Stomach (tissue), 4 donors: ENCODE measurements at regions not wholly inside any gene's neighbourhood (a gene's known extent, or its start where the extent isn't known, plus 50 kb on each side); places are given as distances from the start of the nearest gene placed in this dataset.

Experiments used
- EP300 ChIP-seq: sonication (generic); formaldehyde crosslinking; IDR thresholded peaks from one replicate; pipeline ENCODE4 v1.6.1; 2017; ENCODE audit warnings: antibody characterized with exemption
- POLR2A ChIP-seq, 4 donors: fragments of 450-650 bp; IDR thresholded peaks; one replicate each; pipeline ENCODE4 v1.6.1; 2016; ENCODE audit warnings: antibody characterized with exemption in 4 of 4, control low read depth in 2 of 4, mild to moderate bottlenecking in 1 of 4, moderate library complexity in 1 of 4
- POLR2AphosphoS5 ChIP-seq, 3 donors: sonication (generic); formaldehyde crosslinking; IDR thresholded peaks; one replicate each; pipeline ENCODE4 v1.6.1; 2016; ENCODE audit warnings: antibody characterized with exemption in 3 of 3
- TF ChIP-seq, protein P1 (sequence below), 7 experiments: fragments of 450-650 bp in 4 of 7; fragments of 200-600 bp in 3 of 7; sonication (generic) in 3 of 7; IDR thresholded peaks; one replicate each; pipeline ENCODE4 v1.5.1; 2016 to 2019; ENCODE audit warnings: antibody characterized with exemption in 7 of 7, control low read depth in 2 of 7, mild to moderate bottlenecking in 1 of 7

GRCh38 chr6:11919771-11920440, 92.2 kb upstream of the HIVEP1 start:
- TF ChIP-seq, protein P1, sequence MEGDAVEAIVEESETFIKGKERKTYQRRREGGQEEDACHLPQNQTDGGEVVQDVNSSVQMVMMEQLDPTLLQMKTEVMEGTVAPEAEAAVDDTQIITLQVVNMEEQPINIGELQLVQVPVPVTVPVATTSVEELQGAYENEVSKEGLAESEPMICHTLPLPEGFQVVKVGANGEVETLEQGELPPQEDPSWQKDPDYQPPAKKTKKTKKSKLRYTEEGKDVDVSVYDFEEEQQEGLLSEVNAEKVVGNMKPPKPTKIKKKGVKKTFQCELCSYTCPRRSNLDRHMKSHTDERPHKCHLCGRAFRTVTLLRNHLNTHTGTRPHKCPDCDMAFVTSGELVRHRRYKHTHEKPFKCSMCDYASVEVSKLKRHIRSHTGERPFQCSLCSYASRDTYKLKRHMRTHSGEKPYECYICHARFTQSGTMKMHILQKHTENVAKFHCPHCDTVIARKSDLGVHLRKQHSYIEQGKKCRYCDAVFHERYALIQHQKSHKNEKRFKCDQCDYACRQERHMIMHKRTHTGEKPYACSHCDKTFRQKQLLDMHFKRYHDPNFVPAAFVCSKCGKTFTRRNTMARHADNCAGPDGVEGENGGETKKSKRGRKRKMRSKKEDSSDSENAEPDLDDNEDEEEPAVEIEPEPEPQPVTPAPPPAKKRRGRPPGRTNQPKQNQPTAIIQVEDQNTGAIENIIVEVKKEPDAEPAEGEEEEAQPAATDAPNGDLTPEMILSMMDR (IDR thresholded peaks at IDR 0.05) = no peak
- TF ChIP-seq POLR2A (IDR thresholded peaks at IDR 0.05) = no peak
- no peak for TF ChIP-seq POLR2AphosphoS5 (IDR thresholded peaks at IDR 0.05)
- TF ChIP-seq EP300 = no peak
